Activated CD4-positive, alpha-beta memory T cell treated with anti-CD3 and anti-CD28 coated beads for 36 hours (primary cell): ENCODE measurements at regions not wholly inside any gene's neighbourhood (a gene's known extent, or its start where the extent isn't known, plus 50 kb on each side); places are given as distances from the start of the nearest gene placed in this dataset.
"Not testable (repeated sequence)": the region's sequence is repeated elsewhere in the genome, so short reads cannot be mapped to it uniquely, and the experiment has no call there.

Experiments used
- CTCF ChIA-PET: fragments of 350-600 bp; sonication (Branson Sonifier 250); formaldehyde crosslinking; loops from one replicate; lab custom pipeline; 2021; ENCODE audit warnings: antibody characterized with exemption, inconsistent platforms; lab: Charles Lee
- POLR2A ChIA-PET: fragments of 350-600 bp; sonication (Branson Sonifier 250); formaldehyde crosslinking; loops from one replicate; lab custom pipeline; 2021; ENCODE audit warnings: antibody characterized with exemption; lab: Charles Lee
- DNase-seq: peaks from one replicate; pipeline ENCODE4 v3.0.0-alpha.2; 2020
- H3K27ac Mint-ChIP-seq: one replicate; pipeline ENCODE4 v1.8.0; 2021; ENCODE audit warnings: mixed read lengths
- H3K27me3 Mint-ChIP-seq: one replicate; pipeline ENCODE4 v1.8.0; 2021; ENCODE audit warnings: mixed read lengths
- H3K36me3 Mint-ChIP-seq: one replicate; pipeline ENCODE4 v1.8.0; 2021; ENCODE audit warnings: mixed read lengths
- H3K4me1 Mint-ChIP-seq: one replicate; pipeline ENCODE4 v1.8.0; 2021; ENCODE audit warnings: low read depth, mixed read lengths
- H3K4me3 Mint-ChIP-seq: one replicate; pipeline ENCODE4 v1.8.0; 2021; ENCODE audit warnings: mild to moderate bottlenecking, mixed read lengths
- H3K9me3 Mint-ChIP-seq: one replicate; pipeline ENCODE4 v1.8.0; 2021; ENCODE audit warnings: mixed read lengths
- intact Hi-C: fragments of 100-400 bp; cut with micrococcal nuclease; formaldehyde crosslinking; loops from one replicate; pipeline ENCODE4 v1.15.1; 2023

DNA sequence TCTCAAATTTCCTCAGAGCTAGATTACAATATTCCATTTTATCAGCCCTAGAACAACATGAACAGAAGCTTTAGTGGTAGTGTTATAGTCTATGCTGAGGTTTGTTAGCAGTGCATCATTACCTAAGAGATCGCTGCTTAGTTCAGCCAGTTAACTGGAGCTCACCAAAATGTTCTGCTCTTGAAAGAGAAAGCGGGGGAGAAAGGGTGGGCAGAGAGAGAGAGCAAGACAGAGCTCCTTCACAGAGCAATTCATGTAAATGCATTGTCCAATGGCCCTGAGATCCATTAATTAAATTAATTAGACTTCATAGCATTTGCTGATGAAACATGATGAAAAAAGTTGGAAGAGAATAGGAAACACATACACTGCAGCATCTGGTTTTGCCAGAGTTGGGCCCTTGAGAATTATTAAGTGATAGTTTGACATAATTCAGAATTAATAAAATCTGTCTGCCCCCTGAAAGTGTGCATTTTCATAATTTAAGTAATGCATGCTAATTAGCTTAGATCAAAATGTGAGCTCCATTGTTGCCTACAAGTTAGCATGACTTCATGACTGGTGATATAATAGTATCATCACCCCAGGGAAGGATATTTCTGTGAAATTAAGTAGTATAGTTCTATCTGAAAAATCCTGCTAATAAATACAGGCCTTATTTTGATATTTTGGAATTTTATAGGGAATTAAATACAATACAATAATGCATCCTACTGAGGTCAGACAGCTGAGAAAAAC, 86.9 kb upstream of the LYSMD4 start:
- Mint-ChIP-seq H3K4me3 (no peak overlapping the region), H3K9me3 (peaks cover 4% of the 10 kb centered on the region), H3K27ac (no peak overlapping the region), H3K27me3 (no peaks in the 10 kb centered on the region), H3K36me3 (peaks cover 60% of the 10 kb centered on the region), H3K4me1 (peaks cover 33% of the 10 kb centered on the region)
- CTCF ChIA-PET = interaction anchor here (0.7 kb wide), 1 partner anchor 11 kb away, joined by 3 read pairs; no protein-coding TSS in a partner anchor
- POLR2A ChIA-PET = no interaction called here
- intact Hi-C loops = loop anchor here (10.0 kb wide), 2 partner anchors 785 to 1385 kb away; partner anchors contain the start of genes ASB7 and LINS1
- DNase-seq = no peak

DNA sequence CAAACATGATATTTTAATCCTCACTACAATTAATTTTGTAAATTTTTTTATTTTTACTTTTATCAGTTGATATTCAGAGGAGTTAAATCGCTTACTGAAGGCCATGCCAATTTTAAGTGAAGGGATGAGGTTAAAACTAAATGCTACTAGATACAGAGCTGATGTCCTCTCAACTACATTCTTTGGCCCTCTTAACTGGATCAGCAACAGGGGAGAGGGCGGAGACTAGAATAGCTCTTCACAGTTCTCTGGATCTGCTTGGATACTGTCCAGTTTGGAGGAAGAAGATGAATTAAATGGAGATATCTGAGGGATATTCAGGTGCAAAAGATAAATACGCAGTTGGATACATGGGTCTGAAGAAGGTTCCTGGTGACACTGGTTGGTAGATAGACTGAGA, 85.6 kb upstream of the LYSMD4 start:
- peaks cover 21% of the 10 kb centered on the region for H3K4me1 Mint-ChIP-seq
- H3K36me3 Mint-ChIP-seq = peaks cover 58% of the 10 kb centered on the region
- ChIA-PET POLR2A (interaction anchor here (0.7 kb wide), 1 partner anchor 111 kb away, joined by 4 read pairs; no protein-coding TSS in a partner anchor), CTCF (no interaction called here)
- no peak overlapping the region for H3K4me3 Mint-ChIP-seq
- DNase-seq = no peak
- H3K9me3 Mint-ChIP-seq = peaks cover under 1% of the 10 kb centered on the region
- H3K27ac Mint-ChIP-seq = no peak overlapping the region
- no peaks in the 10 kb centered on the region for H3K27me3 Mint-ChIP-seq
- intact Hi-C loops = no loop called here

DNA sequence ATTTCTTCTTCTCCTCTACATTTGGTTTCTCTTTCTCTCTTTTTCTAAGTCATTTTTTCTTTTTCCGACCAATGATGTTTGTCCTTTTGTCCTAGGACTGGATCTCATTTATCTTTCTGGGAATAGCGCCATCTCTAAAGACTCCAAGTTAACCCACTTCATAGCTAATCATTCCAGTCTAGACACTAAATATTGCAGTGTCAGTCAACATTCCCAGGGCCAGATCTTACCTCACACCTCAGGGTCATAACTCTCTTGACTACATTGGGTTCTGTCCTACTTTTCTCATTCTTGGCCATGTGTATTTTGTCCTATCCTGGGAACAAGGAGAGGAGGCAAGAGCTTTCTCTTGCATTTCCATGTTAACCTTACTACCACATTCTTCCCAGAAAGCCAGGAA, 83.6 kb upstream of the LYSMD4 start:
- intact Hi-C loops = not testable (repeated sequence)
- peaks cover 67% of the 10 kb centered on the region for H3K36me3 Mint-ChIP-seq

DNA sequence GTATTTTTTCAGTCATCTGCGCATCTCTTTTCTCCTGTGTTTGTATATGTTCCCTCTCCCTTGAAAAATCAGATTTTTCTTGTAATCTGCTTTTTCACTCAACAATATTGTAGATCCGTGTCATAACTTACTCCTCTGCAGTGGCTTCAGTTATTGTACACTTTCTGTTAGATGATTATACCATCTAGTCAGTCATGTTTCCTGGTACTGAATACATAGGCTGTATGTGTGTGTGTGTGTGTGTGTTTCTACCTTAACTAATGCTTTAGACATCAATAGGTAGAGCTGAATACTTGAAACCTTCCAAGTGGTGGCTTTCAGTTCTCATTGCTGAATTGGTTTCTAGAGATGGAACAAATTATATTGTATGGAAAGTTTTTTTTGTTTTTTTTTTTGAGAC, 77.4 kb upstream of the LYSMD4 start:
- not testable (repeated sequence) for H3K9me3 Mint-ChIP-seq, H3K27me3 Mint-ChIP-seq
- H3K36me3 Mint-ChIP-seq = peaks cover 42% of the 10 kb centered on the region

More for the DNA sequence above, 83.6 kb upstream of the LYSMD4 start:
- peaks cover 24% of the 10 kb centered on the region for H3K4me1 Mint-ChIP-seq
- H3K4me3 Mint-ChIP-seq, H3K27ac Mint-ChIP-seq, H3K27me3 Mint-ChIP-seq, CTCF ChIA-PET, DNase-seq, POLR2A ChIA-PET, H3K9me3 Mint-ChIP-seq: not testable (repeated sequence)

DNA sequence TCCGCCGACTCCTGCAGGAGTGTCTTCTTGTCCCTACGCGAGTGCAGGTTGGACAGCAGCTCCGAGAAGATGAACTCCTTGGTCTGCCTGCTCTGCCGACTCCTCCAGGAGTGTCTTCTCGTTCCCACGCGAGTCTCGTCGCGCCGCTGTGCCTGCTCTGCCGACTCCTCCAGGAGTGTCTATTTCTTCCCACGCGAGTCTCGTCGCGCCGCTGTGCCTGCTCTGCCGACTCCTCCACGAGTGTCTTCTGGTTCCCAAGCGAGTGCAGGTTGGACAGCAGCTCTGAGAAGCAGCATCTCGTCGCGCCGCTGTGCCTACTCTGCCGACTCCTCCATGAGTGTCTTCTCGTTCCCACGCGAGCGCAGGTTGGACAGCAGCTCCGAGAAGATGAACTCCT, 66.6 kb upstream of the LYSMD4 start:
- H3K4me3 Mint-ChIP-seq, DNase-seq, intact Hi-C loops, H3K9me3 Mint-ChIP-seq, POLR2A ChIA-PET, H3K36me3 Mint-ChIP-seq, H3K27ac Mint-ChIP-seq, H3K4me1 Mint-ChIP-seq, CTCF ChIA-PET, H3K27me3 Mint-ChIP-seq: not testable (repeated sequence)

More for the DNA sequence above, 77.4 kb upstream of the LYSMD4 start:
- DNase-seq, CTCF ChIA-PET: not testable (repeated sequence)
- H3K27ac Mint-ChIP-seq = peak overlapping the region; percentile 87
- POLR2A ChIA-PET = interaction anchor here (0.7 to 1.1 kb wide), 2 partner anchors 15 to 1108 kb away, joined by 3 read pairs; no protein-coding TSS in a partner anchor
- H3K4me1 Mint-ChIP-seq = peaks cover 29% of the 10 kb centered on the region
- H3K4me3 Mint-ChIP-seq = peak overlapping the region; percentile 65
- intact Hi-C loops = loop anchor here (1.0 kb wide), 2 partner anchors 16 to 35 kb away; no protein-coding TSS in a partner anchor

DNA sequence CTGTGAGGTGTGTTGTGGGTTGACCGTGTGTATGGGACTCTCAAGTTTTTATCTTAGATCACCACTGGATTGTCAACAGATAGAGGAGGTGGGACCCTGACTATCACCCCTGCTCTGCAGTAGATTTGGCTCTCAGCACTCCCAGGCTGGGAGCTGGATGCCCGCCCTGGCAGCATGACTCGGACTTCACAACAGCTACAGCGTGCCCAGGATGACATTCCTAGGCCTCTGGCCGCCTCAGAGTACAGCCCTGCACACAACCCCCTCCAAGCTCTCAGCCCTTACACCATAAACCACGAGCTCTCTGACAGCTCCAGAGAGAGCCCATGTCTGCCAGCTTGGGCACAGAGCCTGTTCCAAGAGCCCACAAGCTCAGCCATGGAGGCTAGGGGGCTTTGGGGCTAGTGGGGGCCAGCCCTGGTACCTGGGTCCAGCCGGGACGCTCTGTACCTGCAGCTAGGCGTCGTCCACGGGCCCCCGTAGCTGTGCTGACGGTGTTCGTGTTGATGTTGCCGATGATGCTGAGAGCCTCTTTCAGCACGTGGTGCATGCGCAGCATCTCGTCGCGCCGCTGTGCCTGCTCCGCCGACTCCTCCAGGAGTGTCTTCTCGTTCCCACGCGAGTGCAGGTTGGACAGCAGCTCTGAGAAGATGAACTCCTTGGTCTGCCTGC, 66.1 kb upstream of the LYSMD4 start:
- POLR2A ChIA-PET = interaction anchor here (0.5 kb wide), 1 partner anchor 57 kb away, joined by 3 read pairs; no protein-coding TSS in a partner anchor
- CTCF ChIA-PET = interaction anchor here (0.6 to 1.1 kb wide), 2 partner anchors 601 to 1967 kb away, joined by 3 read pairs; no protein-coding TSS in a partner anchor
- H3K36me3 Mint-ChIP-seq, H3K27me3 Mint-ChIP-seq, DNase-seq, intact Hi-C loops, H3K4me1 Mint-ChIP-seq, H3K27ac Mint-ChIP-seq, H3K9me3 Mint-ChIP-seq, H3K4me3 Mint-ChIP-seq: not testable (repeated sequence)

DNA sequence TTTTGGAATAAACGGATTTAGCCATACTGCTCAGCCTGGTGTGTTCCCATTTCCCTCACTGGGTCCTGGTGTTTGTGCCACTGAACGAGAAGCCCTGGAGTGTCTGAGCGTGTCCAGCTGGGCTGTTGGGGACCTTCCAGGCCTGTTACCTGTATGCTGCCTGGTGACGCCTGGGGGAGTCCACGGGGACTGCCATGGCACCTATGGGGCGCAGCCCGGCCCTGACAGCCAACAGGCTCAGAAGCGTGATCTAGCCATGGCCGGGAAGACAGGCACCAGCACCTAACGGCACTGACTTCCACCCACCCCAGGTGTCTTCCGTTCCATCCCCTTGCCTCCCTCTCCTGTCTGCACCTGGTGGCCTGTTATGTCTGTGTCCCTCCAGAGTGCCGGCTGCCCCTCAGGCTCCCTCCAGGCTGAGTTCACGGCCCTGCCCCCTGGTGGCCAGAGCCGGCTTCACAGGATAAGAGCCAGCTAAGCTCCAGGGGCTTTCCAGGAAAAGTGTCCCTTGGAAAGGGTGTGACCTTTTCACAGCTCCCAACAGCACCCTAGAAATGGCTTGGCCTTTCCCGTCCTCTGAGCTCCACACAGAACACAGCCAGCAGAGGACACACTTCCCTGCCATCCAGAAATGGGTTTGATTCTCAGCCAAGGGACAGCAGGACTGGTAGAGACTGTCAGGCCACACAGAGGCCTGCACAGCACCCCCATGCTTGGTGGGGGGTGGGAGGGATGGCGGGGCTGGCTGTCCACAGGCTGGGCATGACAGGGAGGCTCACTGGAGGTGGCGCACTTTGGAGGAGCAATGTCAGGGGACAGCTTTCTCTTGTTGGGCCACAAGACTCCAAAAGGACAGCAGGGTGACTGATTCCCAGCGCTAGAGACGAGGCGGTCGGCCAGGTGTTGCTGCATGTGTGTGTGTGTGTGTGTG, 64.0 kb upstream of the LYSMD4 start:
- POLR2A ChIA-PET, intact Hi-C loops, H3K4me1 Mint-ChIP-seq, H3K4me3 Mint-ChIP-seq, DNase-seq, H3K9me3 Mint-ChIP-seq, H3K27ac Mint-ChIP-seq, H3K27me3 Mint-ChIP-seq, CTCF ChIA-PET, H3K36me3 Mint-ChIP-seq: not testable (repeated sequence)

DNA sequence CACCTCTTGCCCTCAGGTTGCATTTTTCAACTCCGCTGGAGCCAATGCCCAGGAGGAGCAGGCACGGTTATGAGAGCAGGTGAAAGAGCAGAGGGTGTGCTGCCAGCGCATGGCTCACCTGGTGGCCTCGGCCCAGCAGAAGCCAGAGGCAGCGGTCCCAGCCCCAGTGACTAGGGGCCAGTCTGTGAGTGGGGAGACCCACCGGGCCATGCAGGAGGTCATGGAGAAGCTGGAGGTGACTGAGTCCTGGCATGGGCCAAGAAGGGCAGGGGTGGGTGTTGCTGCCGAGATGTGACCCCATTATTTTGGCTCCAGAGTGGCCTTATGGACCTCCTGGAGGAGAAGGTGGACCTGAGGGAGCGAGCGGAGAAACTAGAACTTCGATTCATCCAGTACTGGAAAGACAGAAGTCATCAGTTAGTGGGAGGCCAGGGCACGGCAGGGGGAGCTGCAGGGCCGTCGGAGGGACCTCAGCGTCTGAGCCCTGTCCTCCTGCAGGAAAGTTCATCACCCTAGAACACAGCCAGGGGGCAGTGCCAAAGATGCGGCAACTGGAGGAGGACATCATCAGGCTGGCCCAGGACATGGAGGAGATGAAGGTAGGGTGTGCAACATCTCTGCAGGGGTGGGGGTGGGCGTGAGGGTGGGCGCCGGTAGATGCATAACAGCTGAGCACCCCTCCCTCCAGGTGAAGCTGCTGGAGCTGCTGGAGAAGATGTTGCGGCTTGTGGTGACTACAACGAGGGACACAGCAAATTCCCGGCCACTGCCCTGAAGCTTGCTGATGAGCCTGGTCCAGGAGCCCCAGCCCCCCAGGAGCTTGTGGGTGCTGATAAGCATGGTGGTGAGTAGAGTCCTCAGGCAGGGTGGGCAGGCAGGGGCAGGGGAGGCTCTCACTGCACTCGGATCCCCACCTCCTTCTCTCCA, 58.9 kb upstream of the LYSMD4 start:
- intact Hi-C loops, H3K9me3 Mint-ChIP-seq, DNase-seq, CTCF ChIA-PET, H3K4me3 Mint-ChIP-seq, H3K4me1 Mint-ChIP-seq, H3K36me3 Mint-ChIP-seq, H3K27ac Mint-ChIP-seq, H3K27me3 Mint-ChIP-seq, POLR2A ChIA-PET: not testable (repeated sequence)

DNA sequence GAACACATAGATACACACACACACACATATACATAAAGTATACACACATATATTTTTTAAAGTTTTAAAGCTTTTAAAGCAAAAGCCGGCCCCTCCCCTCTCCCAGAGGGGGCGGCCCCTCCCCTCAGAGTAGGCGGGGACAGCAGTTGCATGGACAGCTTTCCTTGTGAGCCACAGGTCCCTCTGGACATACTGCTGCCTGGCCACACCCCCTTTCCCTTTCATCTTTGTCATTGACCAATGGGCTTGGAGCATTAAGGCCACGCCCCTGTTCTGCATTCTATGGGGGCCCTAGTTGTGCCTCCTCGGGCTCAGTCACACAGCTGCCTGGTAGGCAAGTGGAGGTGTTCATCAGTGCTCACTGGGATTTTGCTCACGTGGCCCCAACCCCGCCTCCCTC, 57.5 kb upstream of the LYSMD4 start:
- H3K27me3 Mint-ChIP-seq, POLR2A ChIA-PET, H3K36me3 Mint-ChIP-seq, H3K4me3 Mint-ChIP-seq, H3K9me3 Mint-ChIP-seq, CTCF ChIA-PET, intact Hi-C loops, H3K4me1 Mint-ChIP-seq, H3K27ac Mint-ChIP-seq, DNase-seq: not testable (repeated sequence)

DNA sequence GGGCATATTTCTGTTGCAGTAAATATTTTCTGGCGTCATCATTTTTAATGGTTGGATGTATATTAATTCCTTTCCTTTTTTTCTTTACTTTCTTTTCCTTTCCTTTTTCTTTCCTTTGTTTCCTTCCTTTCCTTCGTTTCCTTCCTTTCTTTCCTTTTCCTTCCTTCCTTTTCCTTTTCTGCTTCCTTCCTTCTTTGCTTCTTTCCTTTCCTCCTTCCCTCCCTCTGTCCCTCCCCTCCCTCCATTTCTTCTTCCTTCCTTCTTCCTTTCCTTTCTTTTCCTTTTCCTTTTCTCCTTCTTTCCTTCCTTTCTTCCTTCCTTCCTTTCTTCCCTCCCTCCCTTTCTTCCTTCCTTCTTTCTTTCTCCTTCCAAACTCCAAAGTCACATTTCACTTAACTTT, 54.9 kb upstream of the LYSMD4 start:
- intact Hi-C loops = no loop called here
- ChIA-PET POLR2A (no interaction called here), CTCF (no interaction called here)
- Mint-ChIP-seq H3K9me3 (no peaks in the 10 kb centered on the region), H3K36me3 (no peaks in the 10 kb centered on the region), H3K4me1 (no peaks in the 10 kb centered on the region), H3K27ac (no peak overlapping the region), H3K27me3 (peaks cover 4% of the 10 kb centered on the region), H3K4me3 (no peak overlapping the region)
- DNase-seq = no peak

DNA sequence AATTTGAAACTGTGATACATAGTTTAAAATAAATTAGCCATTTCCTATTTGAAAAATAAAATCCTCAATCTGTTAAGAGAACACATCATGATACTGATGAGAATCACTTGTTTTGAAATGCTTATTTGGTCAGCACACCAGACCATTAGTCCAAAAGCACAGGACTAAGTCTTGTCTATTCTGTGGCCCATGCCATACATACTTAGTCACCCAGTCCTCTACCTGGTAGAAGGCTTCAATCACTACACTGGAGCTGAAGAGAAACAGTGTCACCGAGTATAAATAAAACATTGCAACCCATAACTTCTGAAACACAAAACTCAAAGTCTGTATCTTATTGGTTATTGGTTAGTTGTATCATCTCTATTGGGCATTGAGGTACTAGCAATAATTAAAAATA, 51.6 kb upstream of the LYSMD4 start:
- intact Hi-C loops, H3K27ac Mint-ChIP-seq, H3K4me1 Mint-ChIP-seq, H3K9me3 Mint-ChIP-seq, H3K27me3 Mint-ChIP-seq, DNase-seq, H3K4me3 Mint-ChIP-seq, H3K36me3 Mint-ChIP-seq, POLR2A ChIA-PET: not testable (repeated sequence)
- CTCF ChIA-PET = interaction anchor here (1.0 kb wide), 1 partner anchor 512 kb away, joined by 3 read pairs; no protein-coding TSS in a partner anchor
